ENCODE measurements at regions not wholly inside any gene's neighbourhood (a gene's known extent, or its start where the extent isn't known, plus 50 kb on each side); places are given as distances from the start of the nearest gene placed in this dataset.

DNA sequence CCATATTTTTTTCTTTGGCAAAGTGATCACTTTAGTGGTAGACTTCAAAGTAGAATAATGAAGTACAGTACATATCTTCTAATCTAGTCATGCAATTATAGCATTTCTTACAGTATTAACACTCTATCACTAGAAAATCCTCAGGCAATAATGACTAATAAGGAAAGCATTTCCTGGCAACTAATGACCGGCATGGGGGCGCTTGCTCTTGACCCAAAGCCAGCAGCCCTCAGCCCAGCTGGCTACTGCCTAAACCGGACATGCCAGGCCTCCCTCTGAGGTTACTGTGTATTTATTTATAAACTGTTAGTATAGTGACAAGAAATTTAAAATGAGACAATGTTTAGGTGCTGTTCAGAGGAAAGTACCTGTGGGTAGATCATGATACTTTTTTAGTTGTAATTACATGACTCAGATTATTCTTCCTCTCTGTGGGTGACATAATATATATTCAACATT, 633.8 kb downstream of the PTPRC start:
- peak; percentile 91 to 97 for DNase-seq (ENCODE audit: low read depth in 2 of 2)

DNA sequence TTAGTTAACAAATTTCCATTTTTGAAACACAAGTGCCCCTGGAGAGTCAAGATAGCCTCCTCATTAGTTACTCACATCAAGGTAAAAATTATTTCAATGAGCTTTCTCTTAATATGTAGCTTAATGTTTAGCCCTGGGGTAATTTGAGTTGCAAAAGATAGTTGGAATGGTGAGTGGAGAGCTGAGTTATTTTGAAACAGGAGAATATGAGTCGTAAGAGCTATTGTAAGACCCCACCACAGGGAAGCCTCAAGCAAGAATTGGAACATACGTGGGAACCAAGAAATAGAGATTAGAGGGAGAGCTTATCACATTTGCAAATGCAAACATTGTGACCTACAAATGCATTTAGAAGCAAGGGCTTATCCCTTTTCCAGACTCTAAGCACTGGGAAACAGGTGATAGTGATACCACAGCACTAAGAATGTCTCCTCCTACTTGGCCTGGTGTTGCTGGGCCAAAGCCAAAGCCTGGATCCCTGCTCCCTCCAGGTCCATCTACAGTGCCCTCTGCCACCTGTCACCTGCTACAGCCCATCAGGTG, 635.1 kb downstream of the PTPRC start:
- peak in 1 of 2 donors; percentile 27 for DNase-seq (ENCODE audit: low read depth in 2 of 2)

DNA sequence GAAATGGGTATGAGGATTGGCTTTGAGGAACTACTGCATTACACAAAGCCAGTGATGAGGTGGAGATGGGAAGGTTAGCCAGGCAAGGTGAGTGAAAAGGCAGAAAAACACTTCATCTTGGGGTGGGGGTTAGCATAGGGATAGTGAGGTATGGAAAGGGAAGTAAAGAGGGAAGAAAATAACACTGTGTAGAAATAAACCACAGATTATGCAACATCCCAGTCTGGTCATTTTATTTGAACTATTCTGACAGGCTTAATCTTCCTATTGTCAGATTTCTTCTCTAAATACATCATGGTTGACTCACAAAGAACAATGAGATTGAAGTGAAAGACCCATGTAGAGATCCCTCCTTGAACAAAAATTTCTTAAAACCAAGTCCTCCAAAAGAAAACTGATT, 640.2 kb downstream of the PTPRC start:
- DNase-seq (ENCODE audit: low read depth in 2 of 2), result no peak

DNA sequence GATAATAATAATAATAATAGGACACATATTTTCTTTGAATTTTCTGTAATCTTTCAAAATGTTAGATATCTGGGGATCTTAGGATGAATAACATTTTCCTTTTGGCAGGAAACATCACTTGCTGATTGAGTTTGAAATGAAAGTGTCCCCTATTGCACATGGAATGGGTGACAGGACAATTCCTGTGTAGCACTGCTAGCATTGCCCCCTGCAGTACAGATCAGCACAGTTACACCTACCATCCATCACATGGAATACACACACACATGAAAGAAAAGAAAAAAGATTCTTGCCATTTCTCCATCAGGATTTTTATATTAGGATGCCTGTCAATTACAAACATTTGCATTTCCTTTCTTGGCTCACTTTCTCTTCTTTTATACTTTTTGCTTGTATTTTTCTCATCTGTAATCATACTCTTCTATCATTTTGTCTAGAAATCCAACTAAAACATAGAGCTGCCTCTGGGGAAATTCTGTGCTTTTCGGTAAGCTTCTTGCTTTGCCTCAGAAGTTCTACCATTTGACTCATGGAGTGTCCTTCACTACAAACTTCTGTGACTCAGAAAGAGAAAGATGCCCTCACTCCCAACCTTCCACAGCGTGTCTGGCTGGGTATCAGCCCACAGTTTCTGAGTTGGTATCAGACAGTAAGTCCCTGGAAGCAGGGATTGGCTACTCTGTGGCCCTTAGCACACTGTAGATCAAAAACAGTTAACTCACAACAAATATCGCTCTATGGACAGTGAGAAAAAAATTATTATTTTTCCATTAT, 641.2 kb downstream of the PTPRC start:
- DNase-seq (ENCODE audit: low read depth in 2 of 2), result no peak

DNA sequence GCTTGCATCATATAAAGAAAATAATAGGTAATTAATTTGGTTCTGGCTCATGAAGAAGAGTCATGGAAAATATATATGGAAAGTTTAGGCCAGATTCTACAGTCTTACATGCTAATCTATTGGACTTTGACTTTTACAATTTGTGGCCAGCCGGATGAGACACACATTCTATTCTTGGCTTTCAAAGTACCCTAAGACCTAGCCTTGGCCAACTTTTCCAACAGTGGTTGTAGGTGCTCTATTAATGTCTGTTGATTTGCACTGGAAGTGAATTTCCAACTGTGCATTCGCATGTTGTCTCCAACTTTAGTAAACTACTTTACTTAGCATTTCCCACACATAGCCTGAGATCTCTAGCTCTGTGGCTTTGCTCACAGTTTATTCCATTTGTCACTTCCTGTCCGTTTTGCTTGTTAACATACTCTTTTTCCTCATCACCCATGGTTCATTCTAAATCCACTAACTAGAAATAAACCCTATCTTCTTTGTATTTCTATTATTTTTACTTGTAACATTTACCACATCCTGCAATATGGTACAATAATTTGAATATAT, 644.0 kb downstream of the PTPRC start:
- DNase-seq (ENCODE audit: low read depth in 2 of 2), result peak in 1 of 2 donors; percentile 56

DNA sequence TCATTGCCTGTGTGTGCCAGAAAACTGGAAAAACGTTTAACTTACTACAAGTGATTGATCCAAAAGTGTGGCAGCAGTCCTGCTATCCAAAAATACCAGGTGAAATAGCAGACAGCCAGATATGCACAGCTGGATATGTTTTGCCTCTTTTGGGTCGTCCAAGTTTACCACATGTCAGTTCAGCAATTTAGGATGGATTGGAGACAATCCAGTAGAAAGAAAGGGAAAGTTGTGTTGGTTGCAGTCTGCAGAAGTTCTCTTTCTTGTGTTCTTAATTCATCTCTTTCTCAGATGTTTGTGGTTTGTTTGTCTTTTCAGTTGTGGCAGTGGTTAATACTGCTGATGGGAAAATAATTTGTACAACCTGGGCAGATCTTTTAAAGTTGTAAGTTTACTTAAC, 645.0 kb downstream of the PTPRC start:
- no peak for DNase-seq (ENCODE audit: low read depth in 2 of 2)

DNA sequence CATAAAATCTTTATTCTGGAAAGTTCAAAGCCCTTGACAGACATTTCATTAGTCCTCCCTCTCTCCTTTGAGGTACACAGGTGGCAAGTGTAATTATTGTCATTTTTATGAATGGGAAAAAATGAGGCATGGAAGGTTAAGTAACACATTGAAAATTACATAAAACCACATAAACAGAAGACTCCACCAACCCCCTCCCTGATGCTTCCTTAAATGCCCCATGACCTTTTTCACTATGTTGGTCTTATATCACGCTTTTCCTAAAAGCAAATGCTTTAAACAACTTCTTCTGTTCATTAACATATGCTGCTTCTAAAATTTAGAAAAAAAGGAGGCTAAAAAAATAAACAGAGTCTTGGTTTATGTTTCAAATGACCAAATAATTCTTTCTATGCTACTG, 648.4 kb downstream of the PTPRC start:
- no peak for DNase-seq (ENCODE audit: low read depth in 2 of 2)

DNA sequence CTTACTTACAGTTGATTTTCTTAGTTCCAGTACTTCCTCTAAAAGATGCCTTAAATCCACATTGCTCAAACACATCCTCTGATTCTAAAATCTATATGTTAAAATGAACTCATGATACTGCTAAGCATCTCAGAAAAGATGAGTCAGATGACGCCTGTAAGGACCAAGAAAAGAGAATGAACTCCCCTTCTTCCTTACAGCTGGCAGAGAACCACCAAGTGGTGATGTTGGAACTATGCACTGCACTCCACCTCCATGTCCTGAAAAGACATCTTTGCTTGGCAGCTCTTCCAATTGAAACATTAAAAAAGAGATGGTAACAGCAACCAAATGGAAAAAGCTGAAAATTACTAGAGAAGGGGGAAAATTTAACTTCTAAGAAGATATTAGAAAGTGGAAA, 648.8 kb downstream of the PTPRC start:
- DNase-seq (ENCODE audit: low read depth in 2 of 2), result no peak

DNA sequence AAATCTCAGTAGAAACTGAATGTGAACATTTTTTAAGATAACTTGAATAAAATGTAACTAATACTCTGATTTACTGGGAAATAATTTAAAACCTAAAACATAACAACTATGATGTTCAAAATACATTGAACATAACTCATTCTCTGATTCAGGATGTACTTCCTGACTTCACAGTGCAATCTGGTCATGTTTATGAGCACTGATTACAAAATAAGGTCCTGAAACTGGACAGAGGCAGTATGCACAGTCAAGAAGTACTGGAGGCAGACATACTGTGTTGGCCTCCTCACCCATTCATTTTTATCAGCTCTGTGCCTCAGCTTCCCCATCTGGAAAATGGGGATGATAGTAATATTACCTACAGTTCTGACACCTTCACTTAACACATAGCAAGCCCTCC, 651.3 kb downstream of the PTPRC start:
- DNase-seq (ENCODE audit: low read depth in 2 of 2), result peak in 1 of 2 donors; percentile 56

DNA sequence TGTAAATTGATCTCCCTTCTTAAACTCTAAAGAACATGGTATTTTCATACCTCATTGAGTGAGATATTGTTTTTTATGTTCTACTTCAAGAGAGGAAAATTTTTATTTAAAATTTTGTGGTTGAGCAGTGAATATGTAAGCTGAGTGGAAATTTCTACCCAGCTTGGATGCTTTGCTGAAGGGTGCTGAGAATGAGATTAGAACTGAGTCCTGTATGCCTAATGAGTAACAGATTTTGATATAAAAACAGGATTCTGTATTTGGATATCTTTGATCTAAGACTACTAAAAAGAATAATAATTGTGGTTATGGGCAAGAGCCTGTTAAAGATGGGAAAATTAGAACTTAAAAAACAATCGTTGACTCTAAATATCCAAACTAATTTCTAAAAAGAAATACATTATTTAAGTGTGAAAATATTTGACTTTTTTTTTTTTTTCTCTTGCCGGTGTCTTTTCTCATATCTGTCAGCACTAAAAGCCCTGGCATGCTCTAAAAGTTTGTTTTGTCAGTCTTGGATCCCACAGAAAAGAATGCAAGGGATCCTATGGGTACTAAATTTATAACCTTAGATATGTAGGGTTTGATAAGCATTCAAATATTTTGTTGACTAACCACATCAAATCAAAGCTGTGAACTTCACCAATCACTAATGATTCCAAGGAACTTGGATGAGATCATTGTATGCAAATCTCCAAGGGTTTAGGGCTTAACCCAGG, 652.3 kb downstream of the PTPRC start:
- no peak for DNase-seq (ENCODE audit: low read depth in 2 of 2)

DNA sequence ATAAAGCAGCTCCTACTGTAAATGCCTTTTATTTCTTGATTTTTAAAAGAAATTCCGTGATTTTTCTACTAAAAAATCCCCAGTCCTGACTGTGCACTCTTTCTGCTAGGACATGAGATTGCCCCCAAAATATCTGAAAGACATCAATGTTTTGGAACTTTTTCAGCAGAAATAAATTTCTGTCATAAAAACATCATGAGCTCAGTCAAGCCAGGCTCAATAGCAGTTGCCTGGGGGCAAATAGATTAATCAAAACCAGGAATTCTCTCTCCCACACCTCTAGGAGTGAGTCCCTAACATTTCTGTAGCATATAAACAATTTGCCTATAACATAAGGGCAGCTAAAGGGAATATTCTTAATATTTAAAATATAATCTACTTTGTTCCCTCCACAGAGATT, 654.1 kb downstream of the PTPRC start:
- no peak for DNase-seq (ENCODE audit: low read depth in 2 of 2)

DNA sequence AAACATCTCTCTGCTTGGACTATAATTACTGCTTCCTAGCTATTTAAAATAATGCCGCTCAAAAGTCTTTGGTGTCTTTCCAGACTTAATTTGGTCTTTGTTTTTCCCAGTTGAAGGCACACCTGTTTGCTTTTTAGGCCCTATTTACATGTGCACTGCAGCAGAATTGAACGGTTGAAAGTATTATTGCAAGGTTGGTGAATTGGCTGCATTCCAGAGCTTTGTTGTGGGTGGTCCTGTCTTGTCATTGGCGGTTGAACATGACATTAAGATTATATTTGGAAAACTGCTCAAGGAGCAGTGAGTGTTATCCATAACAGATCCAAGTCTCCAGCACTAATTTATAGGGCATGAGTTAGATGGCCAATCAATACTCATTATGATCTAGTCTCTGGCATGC, 656.3 kb downstream of the PTPRC start:
- DNase-seq (ENCODE audit: low read depth in 2 of 2), result no peak

DNA sequence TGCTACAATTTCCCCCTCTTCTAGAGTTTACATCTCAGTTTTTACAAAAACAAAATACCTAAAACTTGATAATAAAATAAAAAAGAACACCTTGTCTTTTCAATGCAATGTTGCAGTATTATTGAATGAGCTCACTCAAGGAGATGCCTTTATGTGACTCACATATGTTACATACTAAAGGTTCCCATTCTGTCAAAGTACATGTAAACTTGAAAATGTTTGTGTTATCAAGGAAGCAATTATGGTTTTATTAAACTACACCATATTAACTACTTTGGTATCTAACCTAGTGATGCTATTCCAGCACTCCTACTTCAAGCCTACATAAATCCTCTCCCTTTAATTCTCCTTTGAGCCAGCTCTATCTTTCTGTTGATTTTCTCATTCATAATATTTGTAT, 658.3 kb downstream of the PTPRC start:
- no peak for DNase-seq (ENCODE audit: low read depth in 2 of 2)

DNA sequence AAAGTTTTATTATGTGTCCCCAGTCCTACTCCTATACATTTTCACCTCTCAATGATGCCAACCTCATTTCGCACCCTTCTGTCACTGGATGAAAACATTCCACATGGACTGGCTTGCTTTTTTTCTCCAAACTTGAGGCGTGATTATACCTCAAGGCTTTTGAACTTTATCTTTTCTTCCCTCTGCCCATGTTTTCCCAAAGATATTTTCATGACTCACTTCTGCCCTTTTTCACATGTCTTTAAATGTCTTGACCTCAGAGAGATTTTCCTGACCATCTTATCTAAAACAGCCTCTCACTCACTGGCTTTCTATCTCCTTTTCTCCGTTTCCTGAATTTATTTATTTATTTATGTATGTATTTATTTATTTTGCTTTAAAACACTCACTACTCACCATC, 659.0 kb downstream of the PTPRC start:
- DNase-seq (ENCODE audit: low read depth in 2 of 2), result peak in 1 of 2 donors; percentile 11

DNA sequence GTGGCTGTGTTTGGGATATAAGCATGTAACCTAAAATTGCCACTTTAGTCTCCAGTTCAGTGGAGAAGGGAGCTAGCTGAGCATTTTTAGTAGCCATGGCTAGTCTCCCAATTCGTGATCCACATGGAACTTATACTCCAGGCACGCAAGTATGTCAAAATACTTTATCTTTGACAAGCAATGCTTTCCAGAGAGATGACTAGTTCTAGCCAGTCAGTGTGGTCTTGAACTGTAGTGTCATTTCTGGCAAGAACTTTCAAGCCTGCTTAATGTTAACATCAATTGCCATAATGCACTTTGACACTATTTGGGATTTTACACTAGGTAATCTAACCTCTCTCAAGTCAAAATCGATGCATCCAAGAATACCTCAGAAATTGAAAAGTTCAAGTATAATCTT, 660.0 kb downstream of the PTPRC start:
- no peak for DNase-seq (ENCODE audit: low read depth in 2 of 2)

DNA sequence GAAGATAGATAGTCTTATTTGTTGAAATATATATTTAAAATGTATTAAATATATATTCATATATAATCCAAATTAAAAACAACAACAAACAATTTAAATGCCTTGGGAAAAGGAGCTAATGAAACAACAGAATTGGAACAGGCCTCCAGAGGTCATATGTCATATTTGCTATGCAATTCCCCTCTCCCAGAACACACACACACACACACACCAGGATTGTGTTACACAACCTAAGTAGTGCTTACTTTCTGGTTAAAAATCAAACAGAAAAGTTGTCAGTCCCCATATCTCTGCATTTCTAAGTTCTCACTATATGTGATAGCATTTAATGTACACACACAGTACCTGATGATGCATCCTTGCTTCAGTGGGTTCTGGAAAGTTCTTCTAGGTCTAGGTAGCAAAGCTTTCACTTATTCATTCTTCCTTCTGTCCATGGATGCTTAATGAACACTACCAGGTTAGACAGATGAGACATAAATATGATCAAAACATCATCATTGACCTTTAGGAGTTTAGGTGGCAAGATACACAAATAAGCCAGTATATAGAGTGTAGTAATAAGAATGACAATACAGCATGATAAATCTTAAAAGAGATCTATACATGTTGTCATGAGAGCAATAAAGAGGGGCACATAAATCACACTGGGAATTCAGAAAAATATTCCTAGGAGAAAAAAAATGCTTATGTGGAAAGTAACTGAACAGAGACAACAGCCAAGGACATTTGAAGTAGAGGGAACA, 662.8 kb downstream of the PTPRC start:
- DNase-seq (ENCODE audit: low read depth in 2 of 2), result no peak

DNA sequence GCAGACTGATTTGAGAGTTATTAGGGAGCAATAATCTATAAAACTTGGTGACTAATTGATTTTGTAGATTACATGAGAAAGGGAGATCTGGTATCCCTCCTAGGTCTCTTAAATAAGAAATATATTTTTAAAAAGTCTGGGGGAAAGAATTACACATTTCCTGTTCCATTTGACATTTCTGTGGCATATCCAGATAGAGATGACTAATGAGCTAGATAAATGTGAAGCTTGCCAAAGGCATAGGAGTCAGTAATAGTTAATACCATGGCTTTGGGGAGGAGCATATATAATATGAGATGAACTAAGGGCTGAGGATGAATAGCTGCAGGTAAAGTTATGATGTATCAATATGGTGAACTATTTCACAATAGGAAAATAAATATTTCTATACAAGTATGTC, 663.7 kb downstream of the PTPRC start:
- DNase-seq (ENCODE audit: low read depth in 2 of 2), result peak; percentile 53 to 86

DNA sequence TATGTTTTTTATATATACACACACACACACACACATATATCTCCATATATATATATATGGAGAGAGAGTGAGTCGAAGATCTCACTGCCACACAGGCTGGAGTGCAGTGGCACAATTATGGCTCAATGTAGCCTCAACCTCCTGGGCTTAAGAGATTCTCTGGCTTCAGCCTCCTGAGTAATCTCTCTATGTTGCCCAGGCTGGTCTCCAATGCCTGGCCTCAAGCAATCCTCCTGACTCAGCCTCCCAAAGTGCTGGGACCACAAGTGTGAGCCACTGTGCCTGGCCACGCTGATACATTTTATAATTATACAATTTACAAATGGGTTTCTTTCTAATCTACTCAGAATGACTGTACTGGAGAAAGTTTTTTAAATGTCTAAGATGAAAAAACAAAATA, 664.2 kb downstream of the PTPRC start:
- no peak for DNase-seq (ENCODE audit: low read depth in 2 of 2)

DNA sequence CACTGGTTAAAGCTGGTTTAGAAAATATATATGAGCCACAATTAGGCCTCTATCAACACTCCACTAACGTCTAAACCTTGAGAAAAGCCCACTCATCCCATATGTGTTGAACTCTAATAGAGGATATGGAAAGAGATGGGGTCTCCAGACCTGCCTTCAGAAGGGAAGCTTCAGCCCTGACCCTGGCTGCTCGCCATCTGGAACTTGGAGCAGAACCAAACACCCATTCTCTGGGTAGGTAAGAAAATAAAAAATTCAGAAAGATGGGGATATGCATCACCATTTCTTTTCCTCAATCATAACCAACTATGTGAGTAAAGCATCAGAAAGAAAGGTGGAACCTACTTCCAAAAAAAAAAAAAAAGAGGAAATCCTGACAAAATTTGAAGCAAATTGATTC, 666.2 kb downstream of the PTPRC start:
- DNase-seq (ENCODE audit: low read depth in 2 of 2), result peak in 1 of 2 donors; percentile 53

DNA sequence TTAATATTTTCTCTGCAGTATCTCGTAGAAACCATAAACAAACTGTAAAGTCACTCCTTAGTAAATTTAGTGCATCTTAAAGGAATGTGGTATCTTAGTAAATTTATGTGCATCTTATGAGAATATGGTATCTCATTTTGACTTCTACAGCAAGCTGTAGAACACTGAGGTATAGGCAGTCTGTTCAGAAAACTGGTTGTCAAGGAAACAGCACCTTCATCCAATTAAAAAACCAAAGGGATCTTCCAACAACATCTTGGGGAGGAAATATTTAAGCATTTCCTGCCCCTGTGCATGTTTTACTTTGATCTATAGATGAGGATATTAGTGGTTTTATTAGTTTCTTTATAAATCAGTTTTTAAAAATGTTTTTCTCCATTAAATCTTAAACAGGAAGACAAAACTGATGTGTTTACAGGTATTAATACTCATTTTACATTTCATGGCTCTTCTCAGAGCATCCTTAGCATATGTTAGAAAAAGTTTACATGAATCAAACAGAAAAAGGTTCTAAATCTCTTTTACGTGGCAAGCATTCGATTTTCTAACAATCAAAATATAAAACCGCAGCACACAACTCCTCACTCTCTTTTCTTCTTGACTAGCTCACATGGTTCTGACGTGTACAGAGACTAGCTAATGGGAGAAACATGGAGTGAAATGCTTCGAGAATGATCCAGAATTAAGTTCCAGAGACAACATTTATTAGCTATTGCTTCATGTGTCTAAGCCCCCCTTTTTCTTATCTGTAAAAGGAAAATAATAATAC, 668.8 kb downstream of the PTPRC start:
- no peak for DNase-seq (ENCODE audit: low read depth in 2 of 2)

DNA sequence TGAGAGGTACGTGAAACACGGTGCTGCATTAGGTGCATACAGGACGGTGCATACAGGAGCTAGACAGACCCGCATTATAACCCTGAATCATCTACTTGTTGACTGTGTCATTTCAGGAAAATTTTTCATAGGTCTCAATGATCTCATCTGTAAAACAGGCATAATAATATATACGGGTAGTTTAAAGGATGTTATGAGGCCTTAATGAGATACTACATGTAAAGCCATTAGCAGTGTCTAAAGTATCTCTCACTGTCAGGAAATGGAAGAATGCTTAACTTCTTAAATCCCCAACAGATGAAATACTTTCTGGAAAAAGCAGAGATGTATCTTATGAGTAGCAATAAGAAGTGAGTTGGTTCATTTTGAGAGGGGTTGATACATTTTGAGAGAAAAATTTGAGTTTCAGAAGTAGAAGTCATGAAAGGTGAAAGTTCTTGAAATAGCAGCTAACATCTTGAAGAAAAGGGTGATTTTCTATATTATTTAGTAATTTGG, 669.6 kb downstream of the PTPRC start:
- no peak for DNase-seq (ENCODE audit: low read depth in 2 of 2)
